ENCODE measurements at regions not wholly inside any gene's neighbourhood (a gene's known extent, or its start where the extent isn't known, plus 50 kb on each side); places are given as distances from the start of the nearest gene placed in this dataset.

DNA sequence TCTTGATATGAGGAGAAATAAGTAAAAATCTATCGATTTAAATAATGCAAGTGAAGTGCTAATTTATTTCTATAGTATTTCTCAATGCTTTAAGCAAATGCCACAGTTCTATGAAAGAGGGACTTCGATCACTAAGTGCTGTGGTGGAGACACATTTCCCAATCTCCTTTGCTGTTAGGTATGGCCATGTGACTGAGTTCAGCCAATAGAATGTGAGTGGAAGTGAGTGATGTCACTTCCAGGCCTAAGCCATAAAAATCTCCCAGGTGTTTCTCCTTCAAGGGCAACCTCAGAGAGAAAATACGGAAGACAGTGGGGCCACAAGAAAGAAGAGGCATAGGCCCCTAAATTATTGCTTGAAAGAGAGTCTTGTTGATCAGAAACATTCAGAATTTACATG lies 100.3 kb upstream of the ANKH start:
- Histone ChIP-seq H3K4me3 (no peak overlapping the region), H3K79me2 (ENCODE audit: insufficient read depth) (no peaks in the 10 kb centered on the region)

DNA sequence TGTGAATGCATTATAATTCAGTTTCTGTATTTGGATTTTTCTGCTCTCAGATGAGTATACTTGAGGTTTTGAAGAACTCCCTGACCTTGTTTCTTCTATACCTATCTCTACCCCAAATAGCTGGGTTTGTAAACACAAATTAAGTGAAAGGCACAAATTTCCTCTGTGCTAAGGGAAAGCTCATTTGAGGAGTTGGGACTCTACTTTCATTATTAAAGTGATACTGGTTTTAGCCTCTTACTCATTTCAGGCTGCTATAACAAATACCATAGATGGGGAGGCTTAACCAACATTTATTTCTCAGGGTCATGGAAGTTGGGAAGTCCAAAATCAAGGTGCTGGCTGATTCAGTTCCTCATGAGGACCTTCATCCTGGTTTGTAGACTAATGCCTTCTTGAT lies 97.2 kb upstream of the ANKH start:
- Histone ChIP-seq H4K20me1 (ENCODE audit: insufficient read depth) (no peaks in the 10 kb centered on the region), H3K36me3 (ENCODE audit: low read depth) (no peaks in the 10 kb centered on the region), H3K4me3 (no peak overlapping the region), H3K9me3 (ENCODE audit: low read depth) (no peaks in the 10 kb centered on the region), H3K27ac (no peak overlapping the region), H3K9ac (no peak overlapping the region), H3K9me2 (ENCODE audit: insufficient read depth) (no peaks in the 10 kb centered on the region), H3K4me1 (ENCODE audit: insufficient read depth) (no peaks in the 10 kb centered on the region), H3K4me2 (ENCODE audit: unreplicated experiment) (no peak overlapping the region), H3F3A (ENCODE audit: insufficient read depth) (no peaks in the 10 kb centered on the region), H2AFZ (no peak overlapping the region), H3K79me2 (ENCODE audit: insufficient read depth) (no peaks in the 10 kb centered on the region), H3K27me3 (replicated peaks; ENCODE audit: insufficient read depth) (no peaks in the 10 kb centered on the region)
- no peak for DNase-seq
- TF ChIP-seq EZH2 (IDR thresholded peaks at IDR 0.05; ENCODE audit: insufficient read depth, poor library complexity, severe bottlenecking) (no peak), EZH2phosphoT487 (IDR thresholded peaks at IDR 0.05; ENCODE audit: insufficient read depth, low read depth) (no peak)
- in situ Hi-C loops (cut with MboI), result no loop called here

More for the DNA sequence above, 100.3 kb upstream of the ANKH start:
- H4K20me1 ChIP-seq (ENCODE audit: insufficient read depth), result no peaks in the 10 kb centered on the region
- 58 to 68% methylated on average over 3 of the region's 3 CpGs for WGBS, 2 experiments (ENCODE audit: low coverage in 1 of 2, low lambda C conversion rate in 2 of 2, missing lambda C conversion rate in 2 of 2)
- H3F3A ChIP-seq (ENCODE audit: insufficient read depth), result no peaks in the 10 kb centered on the region
- H3K27me3 ChIP-seq (replicated peaks; ENCODE audit: insufficient read depth), result no peaks in the 10 kb centered on the region
- in situ Hi-C loops (cut with MboI), result no loop called here
- no peaks in the 10 kb centered on the region for H3K9me3 ChIP-seq (ENCODE audit: low read depth)
- H3K4me1 ChIP-seq (ENCODE audit: insufficient read depth), result no peaks in the 10 kb centered on the region
- DNase-seq, result no peak
- H3K9ac ChIP-seq, result no peak overlapping the region
- no peak for TF ChIP-seq EZH2phosphoT487 (IDR thresholded peaks at IDR 0.05; ENCODE audit: insufficient read depth, low read depth)
- no peak for TF ChIP-seq EZH2 (IDR thresholded peaks at IDR 0.05; ENCODE audit: insufficient read depth, poor library complexity, severe bottlenecking)
- no peaks in the 10 kb centered on the region for H3K36me3 ChIP-seq (ENCODE audit: low read depth)
- no peak overlapping the region for H2AFZ ChIP-seq
- H3K4me2 ChIP-seq (ENCODE audit: unreplicated experiment), result no peak overlapping the region
- H3K27ac ChIP-seq, result no peak overlapping the region
- H3K9me2 ChIP-seq (ENCODE audit: insufficient read depth), result no peaks in the 10 kb centered on the region

DNA sequence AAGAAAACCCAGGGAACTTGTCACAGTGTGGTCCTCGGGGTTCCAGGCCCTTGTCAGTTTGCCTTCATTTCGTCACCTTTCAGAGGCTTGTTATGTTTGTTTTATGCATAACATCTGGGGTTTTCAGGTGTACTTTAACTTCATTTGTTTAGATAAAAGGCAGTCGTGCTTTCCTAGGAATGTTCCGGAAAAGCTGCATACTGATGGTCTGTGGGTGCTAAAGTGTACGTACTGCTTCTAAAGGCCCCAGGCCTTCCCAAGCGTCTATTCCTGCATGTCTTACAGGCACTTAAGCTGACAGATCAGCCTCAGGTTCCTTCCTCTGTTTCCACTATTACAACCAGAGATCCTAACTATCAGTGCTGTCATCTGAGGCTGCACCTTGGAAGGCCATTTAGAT lies 95.6 kb upstream of the ANKH start:
- 74 to 90% methylated on average over 6 of the region's 6 CpGs for WGBS, 2 experiments (ENCODE audit: low coverage in 1 of 2, low lambda C conversion rate in 2 of 2, missing lambda C conversion rate in 2 of 2)
- no peaks in the 10 kb centered on the region for H3K36me3 ChIP-seq (ENCODE audit: low read depth)
- no peaks in the 10 kb centered on the region for H3K9me3 ChIP-seq (ENCODE audit: low read depth)
- in situ Hi-C loops (cut with MboI), result no loop called here
- H3K9ac ChIP-seq, result no peak overlapping the region
- no peaks in the 10 kb centered on the region for H3K27me3 ChIP-seq (replicated peaks; ENCODE audit: insufficient read depth)
- H3K4me1 ChIP-seq (ENCODE audit: insufficient read depth), result no peaks in the 10 kb centered on the region
- no peak for DNase-seq
- H3F3A ChIP-seq (ENCODE audit: insufficient read depth), result no peaks in the 10 kb centered on the region
- no peak overlapping the region for H3K4me3 ChIP-seq
- H4K20me1 ChIP-seq (ENCODE audit: insufficient read depth), result no peaks in the 10 kb centered on the region
- H3K9me2 ChIP-seq (ENCODE audit: insufficient read depth), result no peaks in the 10 kb centered on the region
- H3K79me2 ChIP-seq (ENCODE audit: insufficient read depth), result no peaks in the 10 kb centered on the region
- no peak overlapping the region for H3K4me2 ChIP-seq (ENCODE audit: unreplicated experiment)
- TF ChIP-seq EZH2 (IDR thresholded peaks at IDR 0.05; ENCODE audit: insufficient read depth, poor library complexity, severe bottlenecking) (no peak), EZH2phosphoT487 (IDR thresholded peaks at IDR 0.05; ENCODE audit: insufficient read depth, low read depth) (no peak)
- H3K27ac ChIP-seq, result no peak overlapping the region
- H2AFZ ChIP-seq, result no peak overlapping the region

DNA sequence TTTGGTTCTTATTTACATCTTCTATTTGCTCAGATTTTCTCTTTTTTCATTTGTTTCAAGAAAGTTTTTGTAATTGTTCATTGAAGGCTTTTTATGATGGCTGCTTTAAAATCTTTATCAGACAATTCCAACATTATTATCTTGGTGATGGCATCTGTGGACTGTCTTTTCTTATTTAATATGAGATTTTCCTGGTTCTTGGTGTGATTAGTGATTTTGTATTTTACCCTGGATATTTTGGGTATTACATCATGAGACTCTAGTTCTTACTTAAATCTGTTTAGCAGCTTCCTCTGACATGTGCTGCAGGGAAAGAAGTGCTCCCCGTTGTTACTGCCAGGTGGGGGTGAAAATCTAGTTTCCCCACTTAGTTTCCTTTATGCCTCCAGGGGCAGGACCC lies 94.2 kb upstream of the ANKH start:
- Histone ChIP-seq H3K27ac (no peak overlapping the region), H3K9ac (no peak overlapping the region), H3K4me2 (ENCODE audit: unreplicated experiment) (no peak overlapping the region), H3K4me1 (ENCODE audit: insufficient read depth) (no peaks in the 10 kb centered on the region), H3F3A (ENCODE audit: insufficient read depth) (no peaks in the 10 kb centered on the region), H4K20me1 (ENCODE audit: insufficient read depth) (no peaks in the 10 kb centered on the region), H3K9me2 (ENCODE audit: insufficient read depth) (no peaks in the 10 kb centered on the region), H3K9me3 (ENCODE audit: low read depth) (no peaks in the 10 kb centered on the region), H3K79me2 (ENCODE audit: insufficient read depth) (no peaks in the 10 kb centered on the region), H3K27me3 (replicated peaks; ENCODE audit: insufficient read depth) (no peaks in the 10 kb centered on the region), H3K36me3 (ENCODE audit: low read depth) (no peaks in the 10 kb centered on the region), H2AFZ (no peak overlapping the region), H3K4me3 (no peak overlapping the region)
- in situ Hi-C loops (cut with MboI), result no loop called here
- no peak for TF ChIP-seq EZH2phosphoT487 (IDR thresholded peaks at IDR 0.05; ENCODE audit: insufficient read depth, low read depth)
- no peak for TF ChIP-seq EZH2 (IDR thresholded peaks at IDR 0.05; ENCODE audit: insufficient read depth, poor library complexity, severe bottlenecking)
- WGBS, 2 experiments (ENCODE audit: low coverage in 1 of 2, low lambda C conversion rate in 2 of 2, missing lambda C conversion rate in 2 of 2), result 4 to 15% methylated on average over 1 of the region's 1 CpG
- no peak for DNase-seq

DNA sequence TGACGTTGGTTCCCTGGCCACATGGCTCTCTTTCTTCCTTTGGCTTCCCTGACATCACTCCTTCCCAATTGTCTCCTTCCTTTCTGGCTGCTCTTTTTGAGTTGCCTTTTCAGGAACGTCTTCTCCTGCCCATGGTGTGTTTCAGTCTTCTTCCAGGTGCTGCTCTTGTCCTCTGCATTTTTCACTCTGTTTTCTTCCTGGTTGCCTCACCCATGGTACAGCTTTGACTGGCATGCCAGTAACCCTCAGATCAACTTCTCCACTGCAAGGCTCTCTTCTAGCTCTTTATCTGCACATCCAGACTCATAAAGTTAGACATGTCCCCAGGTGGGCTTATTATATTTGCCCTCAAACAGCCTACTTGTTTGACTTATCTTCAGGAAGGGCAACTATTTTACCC lies 91.0 kb upstream of the ANKH start:
- in situ Hi-C loops (cut with MboI), result no loop called here
- H2AFZ ChIP-seq, result no peak overlapping the region
- no peaks in the 10 kb centered on the region for H4K20me1 ChIP-seq (ENCODE audit: insufficient read depth)
- WGBS, 2 experiments (ENCODE audit: low coverage in 1 of 2, low lambda C conversion rate in 2 of 2, missing lambda C conversion rate in 2 of 2), result 41 to 52% methylated on average over 2 of the region's 2 CpGs
- H3K9me2 ChIP-seq (ENCODE audit: insufficient read depth), result no peaks in the 10 kb centered on the region
- H3F3A ChIP-seq (ENCODE audit: insufficient read depth), result no peaks in the 10 kb centered on the region
- no peak overlapping the region for H3K4me3 ChIP-seq
- no peak overlapping the region for H3K4me2 ChIP-seq (ENCODE audit: unreplicated experiment)
- H3K9ac ChIP-seq, result no peak overlapping the region
- DNase-seq, result no peak
- no peak overlapping the region for H3K27ac ChIP-seq
- H3K27me3 ChIP-seq (replicated peaks; ENCODE audit: insufficient read depth), result no peaks in the 10 kb centered on the region
- no peaks in the 10 kb centered on the region for H3K79me2 ChIP-seq (ENCODE audit: insufficient read depth)
- TF ChIP-seq EZH2phosphoT487 (IDR thresholded peaks at IDR 0.05; ENCODE audit: insufficient read depth, low read depth), result no peak
- TF ChIP-seq EZH2 (IDR thresholded peaks at IDR 0.05; ENCODE audit: insufficient read depth, poor library complexity, severe bottlenecking), result no peak
- peaks cover 10% of the 10 kb centered on the region; the same call in 1 of the 2 replicates for H3K4me1 ChIP-seq (ENCODE audit: insufficient read depth)
- H3K36me3 ChIP-seq (ENCODE audit: low read depth), result no peaks in the 10 kb centered on the region
- H3K9me3 ChIP-seq (ENCODE audit: low read depth), result no peaks in the 10 kb centered on the region
